ENCODE measurements at regions not wholly inside any gene's neighbourhood (a gene's known extent, or its start where the extent isn't known, plus 50 kb on each side); places are given as distances from the start of the nearest gene placed in this dataset.

- DNase-seq: no peak
Measured at GRCh38 chr12:92574911-92575570, 127.7 kb upstream of the PLEKHG7 start.

GRCh38 chr12:92574051-92574783 is 128.6 kb upstream of the PLEKHG7 start:
- DNase-seq: peak in 1 of 2 donors; percentile 39

GRCh38 chr12:92573104-92573503 is 129.7 kb upstream of the PLEKHG7 start:
- DNase-seq: no peak

GRCh38 chr12:92571844-92572543 is 130.8 kb upstream of the PLEKHG7 start:
- DNase-seq: no peak

GRCh38 chr12:92571169-92571568 is 131.6 kb upstream of the PLEKHG7 start:
- no peak for DNase-seq

- peak; percentile 57 to 74 for DNase-seq
Measured at GRCh38 chr12:92570056-92570753, 132.6 kb upstream of the PLEKHG7 start.

- no peak for DNase-seq
Measured at GRCh38 chr12:92568691-92569090, 134.1 kb upstream of the PLEKHG7 start.

GRCh38 chr12:92566448-92567019 is 136.3 kb upstream of the PLEKHG7 start:
- no peak for DNase-seq

- no peak for DNase-seq
Measured at GRCh38 chr12:92563819-92564218, 139.0 kb upstream of the PLEKHG7 start.

- no peak for DNase-seq
Measured at GRCh38 chr12:92562063-92562734, 140.6 kb upstream of the PLEKHG7 start.

GRCh38 chr12:92561543-92561899 is 141.3 kb upstream of the PLEKHG7 start:
- no peak for DNase-seq

GRCh38 chr12:92560713-92561542 is 141.9 kb upstream of the PLEKHG7 start:
- DNase-seq: no peak

- no peak for DNase-seq
Measured at GRCh38 chr12:92558806-92559205, 144.0 kb upstream of the PLEKHG7 start.

- DNase-seq: no peak
Measured at GRCh38 chr12:92558215-92558773, 144.5 kb upstream of the PLEKHG7 start.

GRCh38 chr12:92557422-92557724 is 145.4 kb upstream of the PLEKHG7 start:
- no peak for DNase-seq

GRCh38 chr12:92556637-92557421 is 146.0 kb upstream of the PLEKHG7 start:
- no peak for DNase-seq

GRCh38 chr12:92556141-92556540 is 146.6 kb upstream of the PLEKHG7 start:
- peak in 1 of 2 donors; percentile 58 for DNase-seq

- DNase-seq: no peak
Measured at GRCh38 chr12:92554158-92555073, 148.4 kb upstream of the PLEKHG7 start.

- no peak for DNase-seq
Measured at GRCh38 chr12:92553389-92553788, 149.4 kb upstream of the PLEKHG7 start.

Measured in CD4-positive, alpha-beta T cell treated with Interferon alpha-2 for 1 hour (primary cell).